SU-DHL-6 (cell line): ENCODE measurements at regions not wholly inside any gene's neighbourhood (a gene's known extent, or its start where the extent isn't known, plus 50 kb on each side); places are given as distances from the start of the nearest gene placed in this dataset.

Experiments used
- H2AFZ ChIP-seq: fragments of 200-600 bp; sonication (generic); 2 replicates; pipeline ENCODE4 v1.6.1; 2014; ENCODE audit warnings: low read depth, mild to moderate bottlenecking, moderate library complexity, mixed read lengths, antibody characterized with exemption, low read length; ENCODE audit not compliant: severe bottlenecking
- H3F3A ChIP-seq: fragments of 200-600 bp; shearing (Covaris generic); 2 replicates; pipeline ENCODE4 v1.6.0; 2016; ENCODE audit warnings: antibody characterized with exemption, mild to moderate bottlenecking; ENCODE audit not compliant: insufficient read depth
- H3K27ac ChIP-seq: fragments of 200-600 bp; sonication (generic); 2 replicates; pipeline ENCODE4 v1.5.1; 2016; ENCODE audit warnings: low read depth, mild to moderate bottlenecking, low read length, moderate library complexity, mixed read lengths
- H3K27me3 ChIP-seq: fragments of 200-600 bp; sonication (generic), shearing (Covaris generic); 2 replicates; pipeline ENCODE4 v1.6.0; 2014; ENCODE audit warnings: mild to moderate bottlenecking, low read length
- H3K36me3 ChIP-seq: fragments of 200-600 bp; sonication (generic); 2 replicates; pipeline ENCODE4 v1.6.1; 2014; ENCODE audit warnings: mild to moderate bottlenecking, low read length, mixed read lengths
- H3K4me2 ChIP-seq: fragments of 300-600, 200-600 bp; shearing (Covaris generic), sonication (generic); 2 replicates; pipeline ENCODE4 v1.6.0; 2014; ENCODE audit warnings: low read length, low read depth, mild to moderate bottlenecking; ENCODE audit not compliant: poor library complexity, severe bottlenecking
- H3K4me3 ChIP-seq: fragments of 200-600 bp; sonication (generic); 2 replicates; pipeline ENCODE4 v1.5.1; 2014; ENCODE audit warnings: antibody characterized with exemption, low read length, mild to moderate bottlenecking, mixed read lengths; ENCODE audit not compliant: insufficient read depth, poor library complexity, severe bottlenecking
- H3K79me2 ChIP-seq: fragments of 200-600 bp; sonication (generic); 2 replicates; pipeline ENCODE4 v1.6.1; 2014; ENCODE audit warnings: mild to moderate bottlenecking, low read length, moderate library complexity; ENCODE audit not compliant: insufficient read depth
- H3K9ac ChIP-seq: fragments of 200-600 bp; sonication (generic); 2 replicates; pipeline ENCODE4 v1.7.0; 2014; ENCODE audit warnings: mild to moderate bottlenecking, low read length
- H3K9me2 ChIP-seq: fragments of 200-600 bp; sonication (generic); replicated peaks from 2 replicates; pipeline ENCODE4 v1.6.1; 2014; ENCODE audit warnings: low read length; ENCODE audit not compliant: insufficient read depth
- H3K9me3 ChIP-seq: fragments of 200-600 bp; sonication (generic); 2 replicates; pipeline ENCODE4 v1.6.1; 2014; ENCODE audit warnings: low read length, mixed read lengths; ENCODE audit not compliant: insufficient read depth
- H4K20me1 ChIP-seq: fragments of 200-600 bp; sonication (generic); 2 replicates; pipeline ENCODE4 v1.6.1; 2014; ENCODE audit warnings: low read depth, mild to moderate bottlenecking, antibody characterized with exemption, low read length, moderate library complexity, mixed read lengths
- EZH2phosphoT487 ChIP-seq: fragments of 200-600 bp; sonication (generic), shearing (Covaris generic); conservative IDR thresholded peaks from 2 replicates; pipeline ENCODE4 v1.6.1; 2018; ENCODE audit warnings: mild to moderate bottlenecking, antibody characterized with exemption, low read length, moderate library complexity, mixed read lengths
- TF ChIP-seq, protein P1 (sequence below): fragments of 200-600 bp; sonication (generic); IDR thresholded peaks from one replicate; pipeline ENCODE4 v1.5.1; 2017; ENCODE audit warnings: antibody characterized with exemption, mild to moderate bottlenecking, low read length, moderate library complexity; ENCODE audit not compliant: insufficient read depth, poor library complexity, severe bottlenecking

DNA sequence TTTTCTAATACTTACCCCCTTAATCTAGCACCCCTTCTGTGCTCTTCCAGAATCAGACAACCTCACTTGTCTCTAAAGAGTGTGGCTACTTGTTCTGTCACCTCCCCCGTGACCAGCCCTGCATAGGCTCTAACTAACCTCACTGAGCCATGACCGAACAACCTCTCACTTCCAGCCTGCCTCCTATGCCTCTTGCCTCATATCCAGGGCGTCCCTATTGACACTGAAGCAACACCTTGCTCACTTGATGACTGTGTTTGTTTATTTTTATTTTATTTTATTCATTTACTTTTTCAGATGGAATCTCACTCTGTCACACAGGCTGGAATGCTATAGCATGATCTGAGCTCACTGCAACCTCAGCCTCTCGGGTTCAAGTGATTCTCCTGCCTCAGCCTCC lies 235.1 kb upstream of the B3GALT2 start:
- Histone ChIP-seq H3K9me2 (no peaks in the 10 kb centered on the region), H3K4me3 (no peak overlapping the region), H3K27ac (no peak overlapping the region)

DNA sequence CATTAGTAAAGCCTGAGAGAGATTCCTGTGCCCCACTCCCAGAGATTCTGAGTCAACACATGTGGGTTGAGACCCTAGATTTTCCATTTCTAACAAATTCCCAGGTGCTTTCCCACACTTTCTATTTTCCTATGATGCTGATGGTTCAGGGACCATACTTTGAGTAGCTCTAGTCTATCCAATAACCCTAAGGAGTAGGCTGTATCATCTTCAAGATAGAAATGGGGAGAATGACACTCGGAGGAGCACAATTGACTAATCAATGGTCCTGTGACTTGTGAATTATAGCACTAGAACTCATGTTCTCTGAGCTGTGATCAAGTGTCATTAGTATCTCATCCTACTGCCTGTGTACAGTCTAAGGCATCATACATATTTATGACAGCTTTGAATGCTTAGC lies 232.9 kb upstream of the B3GALT2 start:
- Histone ChIP-seq H3K36me3 (no peaks in the 10 kb centered on the region), H3K27me3 (no peaks in the 10 kb centered on the region), H4K20me1 (no peaks in the 10 kb centered on the region), H3K4me3 (no peak overlapping the region), H3F3A (no peaks in the 10 kb centered on the region), H3K79me2 (no peaks in the 10 kb centered on the region), H3K9me2 (no peaks in the 10 kb centered on the region), H3K9me3 (no peaks in the 10 kb centered on the region), H3K4me2 (no peak overlapping the region), H3K27ac (no peak overlapping the region), H3K9ac (no peak overlapping the region), H2AFZ (no peak overlapping the region)
- no peak for TF ChIP-seq EZH2phosphoT487
- TF ChIP-seq, protein P1, sequence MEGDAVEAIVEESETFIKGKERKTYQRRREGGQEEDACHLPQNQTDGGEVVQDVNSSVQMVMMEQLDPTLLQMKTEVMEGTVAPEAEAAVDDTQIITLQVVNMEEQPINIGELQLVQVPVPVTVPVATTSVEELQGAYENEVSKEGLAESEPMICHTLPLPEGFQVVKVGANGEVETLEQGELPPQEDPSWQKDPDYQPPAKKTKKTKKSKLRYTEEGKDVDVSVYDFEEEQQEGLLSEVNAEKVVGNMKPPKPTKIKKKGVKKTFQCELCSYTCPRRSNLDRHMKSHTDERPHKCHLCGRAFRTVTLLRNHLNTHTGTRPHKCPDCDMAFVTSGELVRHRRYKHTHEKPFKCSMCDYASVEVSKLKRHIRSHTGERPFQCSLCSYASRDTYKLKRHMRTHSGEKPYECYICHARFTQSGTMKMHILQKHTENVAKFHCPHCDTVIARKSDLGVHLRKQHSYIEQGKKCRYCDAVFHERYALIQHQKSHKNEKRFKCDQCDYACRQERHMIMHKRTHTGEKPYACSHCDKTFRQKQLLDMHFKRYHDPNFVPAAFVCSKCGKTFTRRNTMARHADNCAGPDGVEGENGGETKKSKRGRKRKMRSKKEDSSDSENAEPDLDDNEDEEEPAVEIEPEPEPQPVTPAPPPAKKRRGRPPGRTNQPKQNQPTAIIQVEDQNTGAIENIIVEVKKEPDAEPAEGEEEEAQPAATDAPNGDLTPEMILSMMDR: no peak

More for the DNA sequence above, 235.1 kb upstream of the B3GALT2 start:
- Histone ChIP-seq H3K27me3 (no peaks in the 10 kb centered on the region), H3K36me3 (no peaks in the 10 kb centered on the region), H3K4me2 (no peak overlapping the region), H3K9ac (no peak overlapping the region), H2AFZ (no peak overlapping the region), H3K9me3 (no peaks in the 10 kb centered on the region), H3K79me2 (no peaks in the 10 kb centered on the region), H3F3A (no peaks in the 10 kb centered on the region), H4K20me1 (no peaks in the 10 kb centered on the region)
- TF ChIP-seq EZH2phosphoT487: no peak
- TF ChIP-seq, protein P1: no peak

DNA sequence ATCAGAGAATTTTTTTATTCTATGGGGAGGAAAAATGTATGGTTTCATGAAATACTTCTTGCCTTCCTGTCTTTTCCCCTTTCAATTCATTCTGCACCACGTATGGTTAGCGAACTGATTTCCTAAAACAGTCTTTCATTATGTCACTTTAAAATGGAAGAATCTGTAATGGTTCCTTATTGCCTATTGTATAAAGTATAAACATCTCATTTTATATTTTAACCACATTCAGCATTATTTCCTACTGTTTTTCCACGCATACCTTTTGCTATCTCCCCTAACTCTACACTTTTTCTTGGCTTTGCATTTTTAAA lies 232.3 kb upstream of the B3GALT2 start:
- TF ChIP-seq EZH2phosphoT487: no peak
- TF ChIP-seq, protein P1: no peak
- Histone ChIP-seq H3K27me3 (no peaks in the 10 kb centered on the region), H3F3A (no peaks in the 10 kb centered on the region), H4K20me1 (no peaks in the 10 kb centered on the region), H3K27ac (no peak overlapping the region), H3K79me2 (no peaks in the 10 kb centered on the region), H3K9me3 (no peaks in the 10 kb centered on the region), H3K9ac (no peak overlapping the region), H3K36me3 (no peaks in the 10 kb centered on the region), H2AFZ (peak overlapping the region; percentile 28), H3K4me3 (no peak overlapping the region), H3K4me2 (no peak overlapping the region), H3K9me2 (no peaks in the 10 kb centered on the region)
